HG03060 (cell line): ENCODE measurements at regions not wholly inside any gene's neighbourhood (a gene's known extent, or its start where the extent isn't known, plus 50 kb on each side); places are given as distances from the start of the nearest gene placed in this dataset.

ENCODE experiments used
- ATAC-seq: cut with Tn5 transposase; IDR thresholded peaks from one replicate; pipeline ENCODE4 v1.9.1; 2021; ENCODE audit warnings: low read depth, moderate number of reproducible peaks; ENCODE audit not compliant: unreplicated experiment

GRCh38 chr7:22962775-22963350 is 51.1 kb downstream of the HYCC1 start:
- no peak for ATAC-seq

GRCh38 chr7:22958742-22959141 is 55.2 kb downstream of the HYCC1 start:
- no peak for ATAC-seq

DNA sequence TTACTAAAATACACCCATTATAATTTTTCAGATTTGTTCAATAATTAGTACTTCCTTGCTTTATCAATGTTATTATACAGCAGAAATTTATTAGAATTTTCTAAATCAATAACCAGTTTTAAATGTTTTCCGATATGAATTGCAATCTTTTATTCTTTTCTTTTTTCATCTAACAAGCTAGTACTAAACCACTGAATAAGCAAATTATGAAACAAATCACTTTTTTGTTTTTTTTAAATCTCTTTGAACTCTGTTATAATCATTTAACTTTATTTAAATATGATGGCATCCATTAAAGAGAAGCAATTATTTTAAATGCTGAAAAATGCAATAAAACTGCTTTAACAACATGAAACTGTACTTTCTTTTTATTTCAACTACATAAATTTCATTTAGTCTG is 59.7 kb downstream of the HYCC1 start:
- no peak for ATAC-seq

DNA sequence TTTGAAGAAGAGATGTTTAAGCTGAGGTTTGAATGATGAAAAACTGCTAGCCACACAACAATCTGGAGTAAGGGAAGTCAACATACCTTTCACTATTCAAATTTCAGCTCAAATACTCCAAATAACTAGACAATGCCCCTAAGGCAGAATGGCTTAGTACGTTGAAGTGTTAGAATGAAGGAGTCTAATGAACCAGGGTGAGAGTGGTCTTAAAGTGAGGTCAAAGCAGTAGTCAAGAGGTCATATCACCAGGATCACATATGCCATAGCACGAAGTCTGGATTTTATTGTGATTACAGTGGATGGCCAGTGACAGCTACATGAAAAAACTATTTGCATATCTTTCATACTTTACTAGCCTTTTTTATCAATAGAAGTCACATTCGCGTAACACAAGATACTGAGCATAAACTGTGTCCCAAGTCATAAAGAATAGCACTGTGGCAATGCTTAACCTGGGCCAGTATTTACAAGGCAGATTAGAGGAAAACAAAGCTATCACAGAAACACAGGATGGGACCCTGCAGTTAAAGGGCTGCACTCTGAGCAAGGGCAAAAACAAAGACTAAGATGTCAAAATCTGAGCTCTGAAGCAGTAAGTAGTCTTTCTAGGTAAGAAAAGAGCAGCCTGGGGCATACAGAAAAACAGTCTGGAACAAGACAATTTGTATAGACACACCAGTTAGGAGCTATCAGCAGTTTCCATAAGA is 61.5 kb downstream of the HYCC1 start:
- ATAC-seq = no peak

GRCh38 chr7:22949944-22950343 is 64.0 kb downstream of the HYCC1 start:
- ATAC-seq = no peak

DNA sequence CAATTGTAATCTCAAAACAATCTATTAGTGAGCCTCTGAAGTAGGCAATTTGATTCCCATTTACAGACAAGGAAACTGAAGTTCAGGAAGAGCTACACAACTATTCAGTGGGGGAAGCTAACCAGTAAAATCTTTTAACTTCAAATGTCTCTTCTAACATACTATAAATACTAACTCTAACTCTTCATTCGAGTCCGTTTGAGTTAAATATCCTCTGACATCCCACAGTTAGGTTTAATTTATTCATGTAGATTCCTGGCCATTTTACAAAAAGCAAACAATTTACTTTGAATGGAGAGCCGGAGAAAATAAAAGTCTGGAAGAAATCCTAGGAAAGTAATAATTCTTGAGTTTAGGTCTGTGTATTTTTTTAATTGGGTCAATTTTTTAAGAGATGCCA is 64.7 kb downstream of the HYCC1 start:
- no peak for ATAC-seq

- ATAC-seq = no peak
These were observed 65.2 kb downstream of the HYCC1 start for GRCh38 chr7:22948770-22949169.

- no peak for ATAC-seq
These were observed 68.3 kb downstream of the HYCC1 start for GRCh38 chr7:22945584-22945983.

DNA sequence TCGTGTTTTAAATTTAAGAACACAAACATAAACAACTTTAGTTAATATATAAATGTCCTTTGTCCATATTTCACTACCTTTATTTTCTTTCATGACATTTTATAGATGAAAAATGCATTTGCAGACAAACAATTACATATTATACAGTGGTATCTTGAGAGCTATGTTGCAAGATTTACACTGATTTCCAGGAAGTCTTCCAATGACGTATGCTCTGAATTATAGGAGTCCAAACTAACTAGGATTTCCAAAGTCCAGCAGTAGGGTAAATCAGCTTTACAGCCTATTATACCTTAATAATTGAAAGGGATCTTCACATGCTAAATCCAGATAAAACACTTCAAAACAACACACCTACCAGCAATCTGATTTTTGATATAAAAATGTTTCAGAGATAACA is 69.4 kb downstream of the HYCC1 start:
- no peak for ATAC-seq

DNA sequence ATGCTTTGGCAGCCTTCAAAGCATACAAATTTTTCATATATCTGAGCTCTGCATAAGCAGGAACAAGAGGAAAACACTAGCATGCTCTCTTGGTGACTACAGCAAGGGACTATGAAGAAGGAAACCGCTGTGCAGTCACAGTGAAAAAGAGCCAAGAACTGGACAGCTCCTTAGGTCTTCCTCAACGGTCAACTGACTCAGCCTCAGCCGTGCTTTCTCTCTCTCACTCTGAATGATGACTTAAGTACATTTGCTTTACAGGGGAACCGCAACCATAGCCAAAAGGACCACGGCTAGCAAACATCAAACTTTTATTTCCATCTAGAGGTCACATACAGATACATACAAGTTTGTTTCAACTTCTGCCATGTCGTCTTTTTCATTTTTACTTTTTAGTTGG is 69.9 kb downstream of the HYCC1 start:
- no peak for ATAC-seq

GRCh38 chr7:22942191-22942590 is 71.7 kb downstream of the HYCC1 start:
- no peak for ATAC-seq

GRCh38 chr7:22939842-22940241 is 74.1 kb downstream of the HYCC1 start:
- no peak for ATAC-seq

- ATAC-seq = no peak
These were observed 76.0 kb downstream of the HYCC1 start for GRCh38 chr7:22937946-22938345.

DNA sequence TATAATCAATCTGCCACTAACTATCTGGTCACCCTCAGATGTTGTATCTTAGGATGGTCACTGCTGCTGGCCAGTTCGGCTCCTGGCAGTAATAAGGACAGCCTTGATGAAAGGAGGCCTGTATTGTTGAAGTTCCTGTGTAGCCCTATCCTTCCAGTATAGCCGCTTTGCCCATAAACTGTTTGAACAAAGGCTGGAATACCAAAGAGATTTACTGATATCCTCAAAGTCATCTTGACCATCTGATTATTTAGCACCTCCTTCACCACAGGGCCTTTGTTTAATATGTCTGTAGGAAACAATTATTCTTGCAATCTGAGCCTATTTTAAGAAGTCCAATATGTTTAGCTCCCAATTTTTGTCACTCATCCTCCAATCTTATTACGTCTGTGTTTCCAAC is 77.7 kb downstream of the HYCC1 start:
- no peak for ATAC-seq

DNA sequence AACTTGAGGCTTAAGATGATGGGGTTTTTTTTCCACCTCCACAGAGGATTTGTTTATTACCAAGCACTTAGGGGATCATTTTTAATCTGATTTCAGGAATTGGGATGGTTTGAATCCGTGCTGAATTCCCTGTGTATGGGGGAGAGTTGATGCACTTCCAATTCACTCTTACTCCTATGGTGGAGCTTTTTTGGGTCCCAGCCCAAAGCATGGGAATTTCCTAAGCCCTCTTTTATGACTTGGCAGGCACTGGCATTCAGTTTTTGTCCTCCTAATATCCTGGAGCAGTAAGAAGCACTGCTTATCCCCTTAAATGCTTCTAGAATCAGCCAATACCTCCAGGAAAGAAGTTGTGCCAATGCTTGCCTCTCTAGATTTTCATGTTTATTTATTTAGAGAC is 78.7 kb downstream of the HYCC1 start:
- ATAC-seq = no peak

DNA sequence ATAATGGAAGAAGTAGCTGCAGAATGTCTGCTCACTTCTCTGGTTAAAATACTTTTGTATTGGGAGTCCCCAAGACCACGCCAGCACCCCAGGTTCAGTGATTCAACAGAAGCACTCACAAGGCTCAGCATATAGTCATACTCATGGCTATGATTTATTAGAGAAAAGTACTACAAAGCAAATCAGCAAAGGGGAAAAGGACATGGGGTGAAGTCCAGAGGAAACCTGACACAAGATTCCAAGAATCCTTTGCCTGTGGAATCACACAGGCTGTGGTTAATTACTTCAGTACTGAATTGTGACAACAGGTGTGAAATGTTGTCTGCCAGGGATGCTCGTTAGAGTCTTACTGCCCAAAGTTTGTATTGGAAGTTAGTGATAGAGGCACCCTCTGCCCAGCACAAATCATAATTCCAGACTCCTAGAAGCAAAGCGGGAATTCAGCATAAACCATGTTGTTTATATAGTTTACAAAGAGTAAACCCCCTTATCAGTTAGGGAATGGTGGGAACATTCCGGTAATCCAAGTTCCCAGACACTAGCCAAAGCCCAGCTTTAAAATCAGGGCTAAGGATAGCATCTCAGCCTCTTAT is 79.4 kb downstream of the HYCC1 start:
- no peak for ATAC-seq

GRCh38 chr7:22934023-22934422 is 79.9 kb downstream of the HYCC1 start:
- no peak for ATAC-seq

DNA sequence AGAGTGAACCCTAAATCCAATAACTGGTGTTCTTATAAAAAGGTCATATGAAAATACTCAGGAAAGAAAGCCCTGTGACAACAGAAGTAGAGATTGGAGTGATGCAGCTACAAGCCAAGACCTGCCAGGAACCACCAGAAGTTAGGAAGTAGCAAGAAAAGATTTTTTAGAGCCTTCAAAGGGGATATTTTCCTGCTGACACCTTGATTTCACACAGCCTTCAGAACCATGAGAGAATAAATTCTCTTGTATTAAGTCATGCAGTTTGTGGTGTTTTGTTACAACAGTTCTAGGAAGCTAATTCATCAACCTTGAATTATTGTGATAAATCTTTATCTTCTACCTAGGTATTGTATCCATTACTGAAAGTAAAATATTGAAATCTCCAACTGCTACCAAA is 81.0 kb downstream of the HYCC1 start:
- no peak for ATAC-seq

DNA sequence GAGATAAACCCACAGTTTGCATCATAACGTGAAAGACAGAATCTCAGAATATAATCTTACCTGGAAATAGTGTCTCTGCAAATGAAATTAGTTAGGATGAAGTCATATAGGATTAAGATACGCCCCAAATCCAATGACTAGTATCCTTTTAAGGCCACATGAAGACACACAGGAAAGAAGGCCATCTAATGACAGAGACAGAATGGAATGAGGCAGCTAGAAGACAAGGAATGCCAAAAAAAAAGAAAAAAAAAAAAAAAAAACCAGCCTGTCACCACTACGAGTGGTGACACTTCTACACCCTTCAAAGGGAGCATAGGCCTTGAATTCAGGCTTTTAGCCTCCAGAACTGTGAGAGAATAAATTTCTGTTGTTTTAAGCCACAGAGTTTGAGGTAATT is 82.9 kb downstream of the HYCC1 start:
- ATAC-seq = no peak

GRCh38 chr7:22922307-22922706 is 91.6 kb downstream of the HYCC1 start:
- ATAC-seq = no peak

DNA sequence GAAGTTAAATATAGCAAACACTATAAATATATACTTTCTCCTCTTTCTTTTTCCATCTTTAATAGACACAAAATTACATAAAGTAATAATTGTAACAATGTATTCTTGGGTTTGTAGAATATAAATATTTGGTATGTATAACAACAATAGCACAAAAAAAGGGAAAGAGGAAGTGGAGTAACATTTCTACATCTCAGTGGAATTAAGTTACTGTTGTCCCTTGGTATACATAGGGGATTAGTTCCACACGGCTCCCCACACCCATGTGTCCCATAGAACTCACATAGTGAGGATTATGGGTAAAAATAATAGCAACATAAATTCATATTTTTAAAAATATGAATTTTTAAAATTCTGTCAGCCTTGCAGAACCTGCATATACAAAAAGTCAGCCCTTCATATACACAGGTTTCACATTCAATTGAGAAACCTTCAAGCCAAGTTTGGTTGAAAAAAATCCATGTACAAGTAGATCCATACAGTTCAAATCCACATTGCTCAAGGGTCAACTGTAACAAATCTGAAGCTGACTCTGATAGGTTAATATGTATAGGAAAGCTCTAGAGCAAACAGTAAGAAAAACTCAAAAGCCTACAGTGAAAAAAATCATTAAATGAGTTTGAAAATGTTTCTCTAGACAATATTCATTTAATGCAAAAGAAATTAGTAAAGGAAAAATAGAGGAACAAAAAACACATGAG is 92.4 kb downstream of the HYCC1 start:
- ATAC-seq = no peak

- no peak for ATAC-seq
These were observed 93.3 kb downstream of the HYCC1 start for GRCh38 chr7:22920672-22921071.
